SH-SY5Y (cell line): ENCODE measurements at regions not wholly inside any gene's neighbourhood (a gene's known extent, or its start where the extent isn't known, plus 50 kb on each side); places are given as distances from the start of the nearest gene placed in this dataset.
A peak's percentile ranks its signal among the peaks of the same experiment; 100 is the strongest.

Experiments used
- GATA2 ChIP-seq: IDR thresholded peaks from 2 replicates; pipeline ENCODE4 v1.6.1; 2011; ENCODE audit warnings: mild to moderate bottlenecking, low read depth, low read length
- GATA3 ChIP-seq: IDR thresholded peaks from 2 replicates; pipeline ENCODE4 v1.6.1; 2011; ENCODE audit warnings: low read depth, mild to moderate bottlenecking, low read length, moderate library complexity

GRCh38 chr2:51597086-51597485 is 565.2 kb upstream of the NRXN1 start:
- no peak for TF ChIP-seq GATA3
- TF ChIP-seq GATA2 = no peak

DNA sequence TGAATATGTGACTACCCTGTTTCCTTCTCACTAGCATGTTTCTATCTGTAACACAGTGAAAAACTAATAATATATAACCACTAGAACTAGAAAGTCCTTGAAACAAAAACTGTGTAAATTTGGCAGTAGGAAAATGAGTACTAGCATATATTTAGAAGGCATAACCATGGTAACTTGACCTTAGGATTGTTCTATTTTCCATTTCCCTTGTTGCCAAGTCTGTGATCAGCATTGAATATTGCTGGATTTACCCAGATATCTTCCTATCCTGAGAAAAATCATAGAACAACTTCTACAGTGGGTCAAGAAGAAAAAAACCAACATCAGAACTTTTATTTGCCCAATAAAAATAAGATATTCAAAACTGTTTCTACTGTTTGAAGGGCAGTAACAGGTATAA is 563.9 kb upstream of the NRXN1 start:
- TF ChIP-seq GATA2 = no peak
- no peak for TF ChIP-seq GATA3

GRCh38 chr2:51581636-51582267 is 549.8 kb upstream of the NRXN1 start:
- no peak for TF ChIP-seq GATA3
- no peak for TF ChIP-seq GATA2

GRCh38 chr2:51579412-51579811 is 547.5 kb upstream of the NRXN1 start:
- TF ChIP-seq GATA3 (no peak), GATA2 (no peak)

DNA sequence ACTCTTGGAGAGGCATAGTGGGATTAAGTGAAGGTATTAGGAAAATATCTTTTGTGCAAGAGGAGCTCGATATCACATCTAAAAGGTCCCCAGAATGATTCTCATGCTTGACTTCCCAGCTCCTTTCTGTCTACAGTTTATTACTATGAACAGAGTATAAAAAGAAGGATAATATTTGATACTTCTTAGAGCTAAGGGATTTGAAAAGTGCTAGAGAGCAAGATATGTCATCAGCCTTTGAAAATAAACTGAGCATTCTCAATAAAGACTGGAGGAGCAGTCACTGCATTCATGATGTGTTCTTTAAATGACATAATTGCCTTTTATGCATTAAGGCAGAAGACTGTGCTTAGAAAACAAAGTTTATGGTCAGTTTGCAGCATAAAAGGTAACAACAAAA is 543.2 kb upstream of the NRXN1 start:
- TF ChIP-seq GATA2 (no peak), GATA3 (no peak)

DNA sequence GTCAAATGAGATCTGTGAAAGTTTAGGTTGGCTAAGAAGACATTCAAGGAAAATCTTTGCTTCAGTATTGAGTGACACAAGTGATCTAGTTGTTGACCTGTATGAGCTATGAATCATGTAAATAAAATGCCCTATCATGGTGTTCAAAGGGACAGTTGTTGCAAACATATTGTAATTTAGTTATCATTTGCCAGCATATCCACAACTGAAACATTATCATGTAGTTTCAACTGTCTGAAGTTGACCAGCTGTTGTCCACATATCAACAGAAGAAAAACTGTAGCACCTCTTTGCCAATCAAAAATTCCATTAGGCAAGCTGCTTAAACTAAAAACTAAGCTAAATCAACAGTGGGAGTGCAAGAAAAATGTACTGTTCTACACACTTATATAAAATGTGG is 527.1 kb upstream of the NRXN1 start:
- no peak for TF ChIP-seq GATA2
- no peak for TF ChIP-seq GATA3

DNA sequence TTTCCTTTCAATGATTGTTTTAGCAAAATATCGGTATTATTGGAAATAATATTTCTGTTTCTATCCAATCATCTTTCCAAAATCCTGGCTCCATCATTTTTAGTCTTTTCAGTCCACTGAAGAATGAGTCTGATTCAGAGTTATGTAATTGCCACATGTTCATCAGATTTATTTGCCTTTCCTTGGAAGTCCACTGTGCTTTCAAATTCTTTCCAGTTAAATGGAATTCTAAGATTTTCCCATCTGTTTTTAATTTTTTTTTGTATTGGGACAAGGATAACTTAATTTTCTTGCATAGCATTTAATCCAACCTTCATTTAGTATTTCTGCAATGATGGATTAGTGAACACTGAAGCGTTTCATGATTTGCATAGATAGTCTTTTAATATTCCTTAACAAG is 521.5 kb upstream of the NRXN1 start:
- TF ChIP-seq GATA3 (no peak), GATA2 (no peak)

- no peak for TF ChIP-seq GATA3
- no peak for TF ChIP-seq GATA2
Measured at GRCh38 chr2:51535763-51536162, 503.8 kb upstream of the NRXN1 start.

DNA sequence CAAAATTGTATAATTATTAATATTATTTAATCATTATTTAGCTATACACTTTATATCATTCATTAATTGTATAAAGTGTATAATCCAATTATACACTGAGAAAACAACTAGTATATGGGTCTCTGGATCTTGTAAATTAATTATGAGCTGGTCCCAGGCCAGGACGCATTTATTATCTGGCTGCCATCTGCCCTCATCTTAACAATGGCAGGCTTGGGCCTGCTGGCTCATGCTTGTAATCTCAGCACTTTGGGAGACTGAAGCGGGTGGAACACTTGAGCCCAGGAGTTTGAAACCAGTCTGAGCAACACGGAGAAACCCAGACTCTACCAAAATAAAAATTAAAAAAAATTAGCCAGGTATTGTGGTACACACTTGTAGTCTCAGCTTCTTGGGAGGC is 502.2 kb upstream of the NRXN1 start:
- TF ChIP-seq GATA3 = no peak
- no peak for TF ChIP-seq GATA2

DNA sequence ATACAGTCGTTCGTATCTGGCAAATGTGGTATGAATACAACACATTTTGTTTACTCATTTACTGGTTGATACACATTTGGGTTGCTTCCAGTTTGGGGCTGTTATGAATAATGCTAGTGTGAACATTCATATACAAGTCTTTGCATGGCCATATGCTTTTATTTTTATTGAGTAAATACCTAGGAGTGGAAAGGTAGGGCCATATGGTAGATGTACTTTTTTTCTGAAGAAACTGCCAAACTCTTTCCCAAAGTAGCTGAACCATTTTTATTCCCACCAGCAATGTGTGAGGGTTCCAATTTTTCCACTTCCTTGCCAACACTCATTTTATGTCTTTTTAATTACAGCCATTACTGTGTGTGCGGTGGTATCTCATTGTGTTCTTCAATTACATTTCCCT is 496.2 kb upstream of the NRXN1 start:
- no peak for TF ChIP-seq GATA2
- no peak for TF ChIP-seq GATA3

DNA sequence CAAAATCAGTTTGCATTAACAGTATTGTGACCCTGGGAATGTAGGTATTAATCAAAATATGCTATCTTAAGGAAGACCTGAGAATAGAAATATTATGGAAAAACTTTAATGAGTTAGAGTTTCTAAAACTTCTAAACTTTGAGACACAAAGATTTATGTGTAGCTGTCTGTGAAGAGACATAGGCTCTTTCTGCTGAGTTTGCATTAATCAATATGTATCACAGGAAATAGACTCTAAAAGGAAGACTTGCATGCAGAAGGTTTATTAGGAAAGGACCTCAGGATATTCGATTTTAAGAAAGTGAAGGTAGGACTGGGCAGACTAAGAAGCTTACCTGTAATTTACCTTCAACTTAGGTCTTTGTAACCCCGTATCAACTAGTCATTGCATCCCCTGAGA is 494.8 kb upstream of the NRXN1 start:
- TF ChIP-seq GATA3 (no peak), GATA2 (no peak)

GRCh38 chr2:51516667-51517066 is 484.7 kb upstream of the NRXN1 start:
- TF ChIP-seq GATA2 (no peak), GATA3 (no peak)

GRCh38 chr2:51511002-51511401 is 479.1 kb upstream of the NRXN1 start:
- TF ChIP-seq GATA3 (no peak), GATA2 (no peak)

DNA sequence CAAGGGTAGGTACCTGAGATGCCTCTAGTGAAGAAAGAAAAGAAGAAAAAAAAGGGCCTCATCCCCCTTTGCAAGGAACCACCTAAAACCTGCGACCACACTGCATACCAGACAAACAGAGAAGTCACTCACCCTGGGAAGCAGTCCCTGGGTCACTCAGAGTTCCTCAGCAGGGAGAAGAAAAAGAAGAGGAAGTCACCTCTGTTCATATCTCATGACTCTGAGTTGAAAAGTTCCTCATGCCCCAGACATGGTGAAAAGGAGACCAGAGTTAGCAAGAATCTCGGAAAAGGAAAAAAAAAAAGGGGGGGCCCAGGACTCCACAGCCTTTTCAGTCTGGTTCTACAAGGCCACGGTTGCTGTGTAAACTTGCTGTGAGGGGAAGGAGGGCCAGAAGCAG is 478.4 kb upstream of the NRXN1 start:
- TF ChIP-seq GATA3 = no peak
- no peak for TF ChIP-seq GATA2

GRCh38 chr2:51505533-51505932 is 473.6 kb upstream of the NRXN1 start:
- no peak for TF ChIP-seq GATA2
- no peak for TF ChIP-seq GATA3

DNA sequence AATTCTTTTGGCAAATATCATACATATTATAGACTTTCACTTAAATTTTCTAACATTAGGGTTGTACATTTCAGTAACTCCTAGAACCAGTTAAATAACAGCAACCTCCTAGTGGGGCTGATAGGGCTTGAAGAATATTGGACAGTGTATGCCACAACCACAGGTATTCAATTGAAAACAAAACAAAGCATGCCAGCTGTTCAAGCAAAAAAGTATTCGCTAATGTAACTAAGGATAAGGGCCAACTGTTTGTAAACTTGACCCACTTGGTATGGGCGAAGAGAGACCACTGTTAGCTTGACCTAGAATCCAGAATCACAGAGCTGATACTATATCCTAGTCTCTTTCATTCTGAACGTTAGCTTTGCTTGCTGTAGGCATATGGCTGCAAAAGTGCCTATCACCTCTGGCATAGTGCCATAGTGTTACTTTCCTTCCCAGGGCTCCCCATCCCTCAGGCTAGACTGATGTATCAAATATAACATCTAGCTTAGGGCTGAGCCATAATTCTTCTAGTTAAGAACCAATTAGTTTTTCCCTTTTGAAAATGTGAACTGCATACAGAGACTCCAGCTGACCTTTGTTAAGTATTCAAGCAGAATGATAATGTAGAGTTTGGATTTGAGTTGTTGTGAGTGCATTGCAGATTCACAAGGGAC is 458.8 kb upstream of the NRXN1 start:
- TF ChIP-seq GATA2 (peak; percentile 64; the same call in 1 of the 2 replicates), GATA3 (no peak)

- TF ChIP-seq GATA2 (no peak), GATA3 (no peak)
Measured at GRCh38 chr2:51484605-51485004, 452.7 kb upstream of the NRXN1 start.

DNA sequence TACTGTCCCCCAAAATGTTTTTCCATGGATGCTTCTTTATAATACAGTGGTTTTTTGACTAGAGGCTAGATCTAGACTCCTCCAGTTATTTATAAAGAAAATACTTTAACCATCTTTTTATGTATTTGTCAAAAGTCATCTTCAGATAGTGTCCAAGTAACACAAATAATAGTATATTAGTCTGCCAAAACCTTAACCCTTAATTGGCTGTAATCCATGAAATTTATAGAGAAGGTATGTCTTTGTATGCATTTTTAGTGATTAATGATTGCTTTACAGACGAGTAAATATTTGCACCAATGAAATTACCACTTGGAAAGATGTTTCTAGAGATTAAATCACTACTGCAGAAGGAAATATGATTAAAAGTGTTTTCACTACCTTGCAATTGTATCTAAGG is 451.8 kb upstream of the NRXN1 start:
- TF ChIP-seq GATA3 = no peak
- TF ChIP-seq GATA2 = no peak
